A549 (cell line): ENCODE measurements at regions not wholly inside any gene's neighbourhood (a gene's known extent, or its start where the extent isn't known, plus 50 kb on each side); places are given as distances from the start of the nearest gene placed in this dataset.
A peak's percentile ranks its signal among the peaks of the same experiment; 100 is the strongest.

Source experiments
- ATAC-seq, 2 experiments: fragments of 200-7000 bp in 1 of 2; fragments of >200 bp in 1 of 2; cut with Nextera tagmentation in 1 of 2; cut with Tn5 transposase in 1 of 2; 3 replicates each; pipeline versions ENCODE4 v1.8.0 to v1.9.1; 2018 to 2020; ENCODE audit warnings: mild to moderate bottlenecking in 1 of 2, moderate library complexity in 1 of 2
- CTCF ChIA-PET: fragments of 300-600 bp; sonication (Branson Sonifier 250); formaldehyde crosslinking; extraction: SDS; loops from one replicate; lab custom pipeline; 2021; ENCODE audit warnings: antibody characterized with exemption, inconsistent platforms; lab: Yijun Ruan, JAX
- POLR2A ChIA-PET: fragments of 350-600 bp; formaldehyde crosslinking; extraction: SDS; loops from one replicate; lab custom pipeline; 2021; ENCODE audit warnings: antibody characterized with exemption, inconsistent platforms; lab: Yijun Ruan, JAX
- DNase-seq, 2 experiments: peaks; one replicate each; pipeline versions ENCODE4 v3.0.0 to v3.0.0-alpha.2; 2011 to 2016; ENCODE audit warnings: low read depth in 1 of 2, low spot score in 1 of 2
- FAIRE-seq: peaks from 2 replicates; lab custom pipeline; 2011; peaks lifted over from hg19 to GRCh38; lab: Jason Lieb, UNC
- H3K27ac ChIP-seq, 2 experiments: fragments of >200 bp; sonication (Bioruptor Twin); formaldehyde crosslinking; 3 replicates each; pipeline ENCODE4 v1.5.1; 2016 to 2017
- H3K4me1 ChIP-seq: fragments of >200 bp; sonication (Bioruptor Twin); formaldehyde crosslinking; 3 replicates; pipeline ENCODE4 v1.6.1; 2016
- H3K4me2 ChIP-seq: fragments of >200 bp; sonication (Bioruptor Twin); formaldehyde crosslinking; 3 replicates; pipeline ENCODE4 v1.6.1; 2016
- H3K4me3 ChIP-seq: fragments of >200 bp; sonication (Bioruptor Twin); formaldehyde crosslinking; 3 replicates; pipeline ENCODE4 v1.5.1; 2016
- H3K9me3 ChIP-seq: fragments of >200 bp; sonication (Bioruptor Twin); formaldehyde crosslinking; 3 replicates; pipeline ENCODE4 v1.6.1; 2016
- CEBPB ChIP-seq, 2 experiments: fragments of >200 bp in 1 of 2; sonication (Bioruptor Twin) in 1 of 2; formaldehyde crosslinking in 1 of 2; IDR thresholded peaks; 2 replicates each; pipeline ENCODE4 v1.6.1; 2012 to 2016
- CHD4 ChIP-seq: fragments of 200-600 bp; sonication (generic); IDR thresholded peaks from 2 replicates; pipeline ENCODE4 v1.6.1; 2016; ENCODE audit warnings: antibody characterized with exemption, mild to moderate bottlenecking, borderline replicate concordance
- EP300 ChIP-seq, 2 experiments: fragments of >200 bp; sonication (Bioruptor Twin); formaldehyde crosslinking; IDR thresholded peaks; 2 replicates in 1 of 2; 3 replicates in 1 of 2; pipeline ENCODE4 v1.6.1; 2016 to 2017
- ESRRA ChIP-seq: fragments of 150-350 bp; IDR thresholded peaks from 2 replicates; pipeline ENCODE4 v1.6.1; 2014; ENCODE audit warnings: mild to moderate bottlenecking, low read length, borderline replicate concordance
- FOSL2 ChIP-seq, 2 experiments: fragments of 450-650 bp in 1 of 2; fragments of >200 bp in 1 of 2; sonication (Bioruptor Twin) in 1 of 2; formaldehyde crosslinking; IDR thresholded peaks; 2 replicates each; pipeline versions ENCODE4 v1.5.0 to v1.6.1; 2016 to 2020; ENCODE audit warnings: mild to moderate bottlenecking in 1 of 2, moderate library complexity in 1 of 2
- GATA3 ChIP-seq: IDR thresholded peaks from 2 replicates; pipeline ENCODE4 v1.6.1; 2012; ENCODE audit warnings: borderline replicate concordance
- HEYL ChIP-seq: fragments of 250-450 bp; sonication (Bioruptor Pico); IDR thresholded peaks from 2 replicates; pipeline ENCODE4 v1.8.0; 2021; ENCODE audit warnings: mild to moderate bottlenecking, moderate library complexity
- HOXA7 ChIP-seq: fragments of 250-450 bp; sonication (Bioruptor Pico); IDR thresholded peaks from 2 replicates; pipeline ENCODE4 v1.5.0; 2020; ENCODE audit warnings: mild to moderate bottlenecking, moderate library complexity
- KDM5A ChIP-seq: fragments of 200-600 bp; sonication (generic); IDR thresholded peaks from 2 replicates; pipeline ENCODE4 v1.6.1; 2016; ENCODE audit warnings: antibody characterized with exemption, mild to moderate bottlenecking
- MAFK ChIP-seq: fragments of 450-650 bp; IDR thresholded peaks from 2 replicates; pipeline ENCODE4 v1.6.1; 2014; ENCODE audit not compliant: partially characterized antibody
- MAZ ChIP-seq: fragments of 150-350 bp; IDR thresholded peaks from 2 replicates; pipeline ENCODE4 v1.6.1; 2014; ENCODE audit warnings: antibody characterized with exemption, low read depth, low read length, borderline replicate concordance
- RAD21 ChIP-seq, 2 experiments: fragments of >200 bp in 1 of 2; sonication (Bioruptor Twin) in 1 of 2; formaldehyde crosslinking in 1 of 2; IDR thresholded peaks in 1 of 2; conservative IDR thresholded peaks in 1 of 2; 2 replicates in 1 of 2; 3 replicates in 1 of 2; pipeline ENCODE4 v1.6.1; 2012 to 2018; ENCODE audit warnings: inconsistent platforms in 1 of 2
- RCOR1 ChIP-seq: fragments of 150-350 bp; IDR thresholded peaks from 2 replicates; pipeline ENCODE4 v1.6.1; 2014; ENCODE audit warnings: antibody characterized with exemption, low read length, low read depth
- REST ChIP-seq: fragments of 200-600 bp; sonication (generic); IDR thresholded peaks from 2 replicates; pipeline ENCODE4 v1.6.1; 2016; ENCODE audit warnings: antibody characterized with exemption, mild to moderate bottlenecking, moderate library complexity
- TP53 ChIP-seq: fragments of 250-450 bp; sonication (Bioruptor Pico); IDR thresholded peaks from 2 replicates; pipeline ENCODE4 v1.5.0; 2021; ENCODE audit warnings: mild to moderate bottlenecking, moderate library complexity
- ZSCAN20 ChIP-seq: fragments of 250-450 bp; sonication (Bioruptor Pico); IDR thresholded peaks from 2 replicates; pipeline ENCODE4 v1.8.0; 2022; ENCODE audit warnings: mild to moderate bottlenecking, moderate library complexity
- WGBS: methylation state at CpG from one replicate; pipeline ENCODE4 v1.1.6; 2017; ENCODE audit errors: missing lambda C conversion rate; 5-methylcytosine and 5-hydroxymethylcytosine counted together
- TF ChIP-seq, protein P1 (sequence below): fragments of >200 bp; sonication (Bioruptor Twin); formaldehyde crosslinking; IDR thresholded peaks from 3 replicates; pipeline ENCODE4 v1.6.1; 2016
- TF ChIP-seq, protein P2 (sequence below): fragments of >200 bp; sonication (Bioruptor Twin); formaldehyde crosslinking; IDR thresholded peaks from 2 replicates; pipeline ENCODE4 v1.6.1; 2016
- TF ChIP-seq, protein P3 (sequence below): fragments of 450-650 bp; IDR thresholded peaks from 2 replicates; pipeline ENCODE4 v1.6.1; 2014; ENCODE audit warnings: antibody characterized with exemption

GRCh38 chr21:39048574-39048973 lies 134.7 kb downstream of the PSMG1 start:
- no peak for DNase-seq
- no peak overlapping the region for H3K4me2 ChIP-seq
- H3K4me1 ChIP-seq, result no peaks in the 10 kb centered on the region
- POLR2A ChIA-PET, result no interaction called here
- no peak for FAIRE-seq
- no peak overlapping the region for H3K27ac ChIP-seq
- no peak overlapping the region for H3K4me3 ChIP-seq
- WGBS, result 83% methylated on average over 4 of the region's 4 CpGs
- no peak for ATAC-seq
- TF ChIP-seq ZSCAN20 (CRISPR knock-in tag) (no peak), RCOR1 (no peak), CHD4 (no peak), HEYL (CRISPR knock-in tag) (no peak), RAD21 (conservative IDR thresholded peaks at IDR 0.05 in 1 of 2, IDR thresholded peaks at IDR 0.05 in 1 of 2) (no peak)
- TF ChIP-seq, all 56 proteins: peak for 0
- CTCF ChIA-PET, result no interaction called here
- H3K9me3 ChIP-seq, result no peaks in the 10 kb centered on the region

GRCh38 chr21:39048064-39048463 lies 135.2 kb downstream of the PSMG1 start:
- no peak overlapping the region for H3K4me3 ChIP-seq
- 24% methylated on average over 6 of the region's 6 CpGs for WGBS
- ChIA-PET CTCF (no interaction called here), POLR2A (no interaction called here)
- no peaks in the 10 kb centered on the region for H3K4me1 ChIP-seq
- H3K9me3 ChIP-seq, result no peaks in the 10 kb centered on the region
- DNase-seq (peak; percentile 32 to 73), FAIRE-seq (no peak), ATAC-seq (peak; percentile 71 to 83; a peak in 5 of 6 replicates)
- no peak overlapping the region for H3K27ac ChIP-seq
- TF ChIP-seq, protein P1, sequence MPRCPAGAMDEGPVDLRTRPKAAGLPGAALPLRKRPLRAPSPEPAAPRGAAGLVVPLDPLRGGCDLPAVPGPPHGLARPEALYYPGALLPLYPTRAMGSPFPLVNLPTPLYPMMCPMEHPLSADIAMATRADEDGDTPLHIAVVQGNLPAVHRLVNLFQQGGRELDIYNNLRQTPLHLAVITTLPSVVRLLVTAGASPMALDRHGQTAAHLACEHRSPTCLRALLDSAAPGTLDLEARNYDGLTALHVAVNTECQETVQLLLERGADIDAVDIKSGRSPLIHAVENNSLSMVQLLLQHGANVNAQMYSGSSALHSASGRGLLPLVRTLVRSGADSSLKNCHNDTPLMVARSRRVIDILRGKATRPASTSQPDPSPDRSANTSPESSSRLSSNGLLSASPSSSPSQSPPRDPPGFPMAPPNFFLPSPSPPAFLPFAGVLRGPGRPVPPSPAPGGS, result no peak
- TF ChIP-seq FOSL2 (IDR thresholded peaks at IDR 0.05), result no peak
- no peak for TF ChIP-seq FOSL2 (CRISPR knock-in tag; IDR thresholded peaks at IDR 0.05)
- no peak for TF ChIP-seq TP53
- no peak for TF ChIP-seq REST
- no peak for TF ChIP-seq MAFK
- TF ChIP-seq KDM5A, result no peak
- TF ChIP-seq CEBPB (IDR thresholded peaks at IDR 0.05), result no peak
- TF ChIP-seq, protein P2, sequence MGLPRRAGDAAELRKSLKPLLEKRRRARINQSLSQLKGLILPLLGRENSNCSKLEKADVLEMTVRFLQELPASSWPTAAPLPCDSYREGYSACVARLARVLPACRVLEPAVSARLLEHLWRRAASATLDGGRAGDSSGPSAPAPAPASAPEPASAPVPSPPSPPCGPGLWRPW, result no peak
- no peak for TF ChIP-seq HOXA7 (CRISPR knock-in tag)
- no peak for TF ChIP-seq EP300 (IDR thresholded peaks at IDR 0.05)
- no peak for TF ChIP-seq ESRRA
- TF ChIP-seq MAZ, result no peak
- no peak for TF ChIP-seq GATA3
- TF ChIP-seq, protein P3, sequence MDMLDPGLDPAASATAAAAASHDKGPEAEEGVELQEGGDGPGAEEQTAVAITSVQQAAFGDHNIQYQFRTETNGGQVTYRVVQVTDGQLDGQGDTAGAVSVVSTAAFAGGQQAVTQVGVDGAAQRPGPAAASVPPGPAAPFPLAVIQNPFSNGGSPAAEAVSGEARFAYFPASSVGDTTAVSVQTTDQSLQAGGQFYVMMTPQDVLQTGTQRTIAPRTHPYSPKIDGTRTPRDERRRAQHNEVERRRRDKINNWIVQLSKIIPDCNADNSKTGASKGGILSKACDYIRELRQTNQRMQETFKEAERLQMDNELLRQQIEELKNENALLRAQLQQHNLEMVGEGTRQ, result no peak
- H3K4me2 ChIP-seq, result no peak overlapping the region
